ENCODE measurements at regions not wholly inside any gene's neighbourhood (a gene's known extent, or its start where the extent isn't known, plus 50 kb on each side); places are given as distances from the start of the nearest gene placed in this dataset.

DNA sequence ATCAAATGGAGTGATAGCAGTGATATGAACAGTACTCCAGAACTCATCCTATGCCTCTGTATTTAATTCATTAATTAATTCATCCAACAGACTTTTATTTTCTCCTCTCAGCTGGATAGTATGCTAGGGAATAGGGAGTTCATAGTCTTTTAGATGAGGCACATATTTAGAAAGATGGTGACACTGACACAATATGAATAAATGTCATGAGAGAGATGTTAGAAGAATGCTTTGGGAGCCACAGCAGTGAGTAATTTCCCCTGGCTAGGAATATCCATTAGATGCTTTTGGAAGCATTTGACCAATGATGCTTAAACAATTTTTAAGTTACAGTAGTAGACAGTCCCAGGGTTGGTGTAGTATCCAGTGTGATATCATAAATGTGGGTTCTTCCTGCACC lies 428.7 kb upstream of the SGCD start:
- DNase-seq (no peak), FAIRE-seq (no peak)
- TF ChIP-seq, protein P1, sequence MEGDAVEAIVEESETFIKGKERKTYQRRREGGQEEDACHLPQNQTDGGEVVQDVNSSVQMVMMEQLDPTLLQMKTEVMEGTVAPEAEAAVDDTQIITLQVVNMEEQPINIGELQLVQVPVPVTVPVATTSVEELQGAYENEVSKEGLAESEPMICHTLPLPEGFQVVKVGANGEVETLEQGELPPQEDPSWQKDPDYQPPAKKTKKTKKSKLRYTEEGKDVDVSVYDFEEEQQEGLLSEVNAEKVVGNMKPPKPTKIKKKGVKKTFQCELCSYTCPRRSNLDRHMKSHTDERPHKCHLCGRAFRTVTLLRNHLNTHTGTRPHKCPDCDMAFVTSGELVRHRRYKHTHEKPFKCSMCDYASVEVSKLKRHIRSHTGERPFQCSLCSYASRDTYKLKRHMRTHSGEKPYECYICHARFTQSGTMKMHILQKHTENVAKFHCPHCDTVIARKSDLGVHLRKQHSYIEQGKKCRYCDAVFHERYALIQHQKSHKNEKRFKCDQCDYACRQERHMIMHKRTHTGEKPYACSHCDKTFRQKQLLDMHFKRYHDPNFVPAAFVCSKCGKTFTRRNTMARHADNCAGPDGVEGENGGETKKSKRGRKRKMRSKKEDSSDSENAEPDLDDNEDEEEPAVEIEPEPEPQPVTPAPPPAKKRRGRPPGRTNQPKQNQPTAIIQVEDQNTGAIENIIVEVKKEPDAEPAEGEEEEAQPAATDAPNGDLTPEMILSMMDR (IDR thresholded peaks at IDR 0.05; ENCODE audit: borderline replicate concordance, extremely low read depth, insufficient read depth) = no peak
- Histone ChIP-seq H3K27me3 (ENCODE audit: control insufficient read depth, insufficient read depth, low read length) (no peaks in the 10 kb centered on the region), H3K4me3 (ENCODE audit: low read length in 3 of 3) (no peak overlapping the region), H3K27ac (ENCODE audit: low read depth in 2 of 2, low read length in 2 of 2) (no peak overlapping the region), H3K4me1 (ENCODE audit: control insufficient read depth in 2 of 3, insufficient read depth in 2 of 3, low read depth in 1 of 3, low read length in 3 of 3) (no peaks in the 10 kb centered on the region), H3K9me3 (ENCODE audit: control insufficient read depth in 2 of 3, insufficient read depth in 1 of 3, low read length in 3 of 3) (no peaks in the 10 kb centered on the region), H3K9ac (ENCODE audit: low read length in 3 of 3) (no peak overlapping the region), H3K36me3 (ENCODE audit: control insufficient read depth in 2 of 3, insufficient read depth in 3 of 3, low read length in 3 of 3) (no peaks in the 10 kb centered on the region)
- intact Hi-C loops (cut with DNase I) = no loop called here

DNA sequence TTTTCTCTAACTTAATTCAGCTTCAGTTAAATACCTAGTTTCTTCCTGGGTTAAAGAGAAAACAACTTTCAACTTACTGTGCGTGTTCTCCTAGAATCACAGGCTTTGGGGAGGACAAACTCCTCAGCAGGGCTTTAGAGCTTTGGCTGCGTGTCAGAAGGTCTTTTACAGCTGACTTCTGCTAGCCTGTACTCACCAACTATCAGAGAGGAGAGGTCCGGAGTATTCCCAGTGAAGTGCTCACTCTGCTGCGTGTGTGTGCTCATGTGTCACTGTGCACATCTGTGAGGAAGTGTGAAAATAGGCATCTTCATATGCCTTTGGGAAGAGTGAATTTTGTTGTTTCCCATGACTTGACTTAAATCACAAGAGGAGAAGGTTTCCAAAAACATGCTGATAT lies 423.2 kb upstream of the SGCD start:
- FAIRE-seq (no peak), DNase-seq (no peak)
- Histone ChIP-seq H3K36me3 (ENCODE audit: control insufficient read depth in 2 of 3, insufficient read depth in 3 of 3, low read length in 3 of 3) (no peaks in the 10 kb centered on the region), H3K4me3 (ENCODE audit: low read length in 3 of 3) (no peak overlapping the region), H3K9me3 (ENCODE audit: control insufficient read depth in 2 of 3, insufficient read depth in 1 of 3, low read length in 3 of 3) (no peaks in the 10 kb centered on the region), H3K27ac (ENCODE audit: low read depth in 2 of 2, low read length in 2 of 2) (no peak overlapping the region), H3K9ac (ENCODE audit: low read length in 3 of 3) (no peak overlapping the region), H3K27me3 (ENCODE audit: control insufficient read depth, insufficient read depth, low read length) (no peaks in the 10 kb centered on the region), H3K4me1 (ENCODE audit: control insufficient read depth in 2 of 3, insufficient read depth in 2 of 3, low read depth in 1 of 3, low read length in 3 of 3) (no peaks in the 10 kb centered on the region)
- intact Hi-C loops (cut with DNase I) = no loop called here
- TF ChIP-seq, protein P1 (IDR thresholded peaks at IDR 0.05; ENCODE audit: borderline replicate concordance, extremely low read depth, insufficient read depth) = no peak

DNA sequence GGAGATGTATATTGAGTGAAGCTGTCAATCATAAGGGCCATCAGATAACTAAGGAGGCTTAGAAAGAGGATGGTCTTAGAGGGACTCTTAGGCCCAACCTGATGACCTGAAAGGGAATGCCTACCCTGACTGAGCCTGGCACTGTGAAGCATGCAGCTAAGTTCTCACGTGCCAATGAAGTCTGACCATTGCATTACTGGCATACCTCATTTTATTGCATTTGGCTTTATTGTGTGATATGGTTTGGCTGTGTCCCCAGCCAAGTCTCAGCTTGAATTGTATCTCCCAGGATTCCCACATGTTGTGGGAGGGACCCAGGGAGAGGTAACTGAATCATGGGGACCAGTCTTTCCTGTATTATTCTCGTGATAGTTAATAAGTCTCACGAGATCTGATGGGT lies 421.6 kb upstream of the SGCD start:
- FAIRE-seq (no peak), DNase-seq (no peak)
- no peaks in the 10 kb centered on the region for H3K4me1 ChIP-seq (ENCODE audit: control insufficient read depth in 2 of 3, insufficient read depth in 2 of 3, low read depth in 1 of 3, low read length in 3 of 3)
- H3K9me3 ChIP-seq (ENCODE audit: control insufficient read depth in 2 of 3, insufficient read depth in 1 of 3, low read length in 3 of 3) = no peaks in the 10 kb centered on the region
- H3K36me3 ChIP-seq (ENCODE audit: control insufficient read depth in 2 of 3, insufficient read depth in 3 of 3, low read length in 3 of 3) = no peaks in the 10 kb centered on the region
- no peaks in the 10 kb centered on the region for H3K27me3 ChIP-seq (ENCODE audit: control insufficient read depth, insufficient read depth, low read length)
- H3K4me3 ChIP-seq (ENCODE audit: low read length in 3 of 3) = no peak overlapping the region
- no peak overlapping the region for H3K9ac ChIP-seq (ENCODE audit: low read length in 3 of 3)
- no peak overlapping the region for H3K27ac ChIP-seq (ENCODE audit: low read depth in 2 of 2, low read length in 2 of 2)
- TF ChIP-seq, protein P1 (IDR thresholded peaks at IDR 0.05; ENCODE audit: borderline replicate concordance, extremely low read depth, insufficient read depth) = no peak
- intact Hi-C loops (cut with DNase I) = no loop called here

DNA sequence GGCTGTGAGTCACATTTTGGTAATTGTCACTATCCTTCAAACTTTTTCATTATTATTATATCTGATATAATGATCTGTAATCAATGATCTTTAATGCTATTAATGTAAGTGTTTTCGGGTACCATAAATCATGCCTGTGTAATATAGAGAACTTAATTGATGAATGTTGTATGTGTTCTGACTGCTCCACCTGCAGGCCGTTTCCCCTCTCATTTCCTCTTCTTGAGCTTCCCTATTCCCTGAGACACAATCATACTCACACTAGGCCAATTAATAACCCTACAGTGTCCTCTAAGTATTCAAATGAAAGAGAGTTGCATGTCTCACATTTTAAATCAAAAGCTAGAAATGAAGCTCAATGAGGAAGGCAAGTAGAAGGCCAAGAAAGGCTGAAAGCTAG lies 420.9 kb upstream of the SGCD start:
- H3K9ac ChIP-seq (ENCODE audit: low read length in 3 of 3) = no peak overlapping the region
- no peak overlapping the region for H3K27ac ChIP-seq (ENCODE audit: low read depth in 2 of 2, low read length in 2 of 2)
- H3K27me3 ChIP-seq (ENCODE audit: control insufficient read depth, insufficient read depth, low read length) = no peaks in the 10 kb centered on the region
- DNase-seq = no peak
- H3K9me3 ChIP-seq (ENCODE audit: control insufficient read depth in 2 of 3, insufficient read depth in 1 of 3, low read length in 3 of 3) = no peaks in the 10 kb centered on the region
- no peaks in the 10 kb centered on the region for H3K36me3 ChIP-seq (ENCODE audit: control insufficient read depth in 2 of 3, insufficient read depth in 3 of 3, low read length in 3 of 3)
- TF ChIP-seq, protein P1 (IDR thresholded peaks at IDR 0.05; ENCODE audit: borderline replicate concordance, extremely low read depth, insufficient read depth) = no peak
- no peaks in the 10 kb centered on the region for H3K4me1 ChIP-seq (ENCODE audit: control insufficient read depth in 2 of 3, insufficient read depth in 2 of 3, low read depth in 1 of 3, low read length in 3 of 3)
- intact Hi-C loops (cut with DNase I) = no loop called here
- H3K4me3 ChIP-seq (ENCODE audit: low read length in 3 of 3) = no peak overlapping the region
- no peak for FAIRE-seq

Measured in kidney (tissue), 13 donors.